CD4-positive, alpha-beta T cell treated with Interleukin-6 for 4 hours (primary cell): ENCODE measurements at regions not wholly inside any gene's neighbourhood (a gene's known extent, or its start where the extent isn't known, plus 50 kb on each side); places are given as distances from the start of the nearest gene placed in this dataset.

ENCODE experiments used
- DNase-seq: peaks from one replicate; pipeline ENCODE4 v3.0.0-alpha.2; 2020; ENCODE audit warnings: mixed read lengths

DNA sequence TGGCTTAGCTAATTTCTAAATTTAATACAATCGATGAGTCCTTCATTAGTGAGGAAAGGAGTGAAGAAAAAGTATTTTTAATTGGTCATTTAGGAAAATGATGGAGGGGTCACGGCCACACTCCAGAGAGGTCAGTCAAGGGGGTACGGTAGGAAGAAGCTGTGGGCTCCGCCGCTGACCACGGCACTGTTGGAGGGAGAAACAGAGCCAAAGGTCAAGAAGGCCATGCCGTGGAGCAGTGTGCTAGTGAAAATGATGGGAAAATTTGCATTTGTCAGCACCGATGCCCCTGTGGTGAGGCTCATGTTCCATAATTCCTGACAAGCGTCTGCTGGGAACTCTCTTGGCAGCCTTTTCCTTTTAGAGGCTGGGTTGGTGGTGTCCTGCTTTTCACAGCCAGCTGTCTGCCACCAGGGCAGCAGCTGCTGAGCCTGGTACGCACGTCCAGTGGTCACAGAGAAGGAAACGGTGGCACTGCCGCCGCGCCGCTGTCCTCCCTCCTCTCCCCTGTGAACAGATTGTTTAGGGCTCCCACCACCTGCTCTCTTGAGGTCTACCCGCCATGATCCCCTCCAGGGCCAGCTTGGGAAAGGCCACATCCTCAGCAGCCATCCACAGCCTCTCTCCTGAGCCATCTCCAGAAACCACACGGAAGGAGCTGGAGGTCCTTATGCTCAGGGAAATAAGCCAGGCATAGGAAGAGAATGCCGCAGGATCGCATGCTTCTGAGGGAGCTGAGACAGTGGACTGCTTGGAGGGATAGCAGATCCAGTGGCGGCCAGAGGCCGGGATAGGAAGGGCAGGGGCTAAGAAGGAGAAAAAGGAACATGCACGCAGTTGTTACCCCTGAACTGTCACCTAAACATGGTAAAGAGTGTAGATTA lies 263.7 kb upstream of the PPP2R2D start:
- no peak for DNase-seq

DNA sequence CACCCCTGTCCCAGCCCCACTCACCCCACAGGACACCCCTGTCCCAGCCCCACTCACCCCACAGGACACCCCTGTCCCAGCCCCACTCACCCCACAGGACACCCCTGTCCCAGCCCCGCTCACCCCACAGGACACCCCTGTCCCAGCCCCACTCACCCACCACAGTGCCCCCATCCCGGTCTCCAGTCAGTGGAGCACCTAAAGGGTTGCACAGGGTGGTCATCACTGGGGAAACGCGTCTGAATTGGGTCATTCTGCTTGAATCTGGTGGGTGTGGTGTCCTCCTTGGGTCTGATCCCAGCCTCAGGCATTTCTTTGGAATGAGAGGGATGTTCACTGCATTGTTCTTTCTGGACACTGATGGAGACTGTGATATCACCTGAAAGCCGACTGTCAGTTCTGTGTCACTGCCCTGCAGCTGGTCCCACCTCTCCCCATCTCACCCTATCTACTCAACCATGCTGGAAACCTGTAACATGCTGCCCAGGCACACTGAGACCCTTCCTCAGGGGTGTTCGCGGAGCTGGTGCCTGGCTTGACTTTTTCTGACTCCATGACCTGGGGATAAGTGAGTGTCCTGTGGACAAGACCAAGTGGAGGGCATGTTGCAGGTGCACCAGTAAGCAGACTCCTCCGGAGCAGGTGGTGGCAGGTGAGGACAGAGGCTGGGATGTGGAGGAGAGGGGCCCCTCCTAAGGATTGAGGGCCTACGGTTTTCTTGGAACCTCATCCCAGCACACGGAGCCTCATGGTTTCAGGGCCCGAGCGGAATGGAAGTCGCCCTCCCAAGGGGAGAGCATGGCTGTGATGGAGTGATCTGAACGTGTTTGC lies 262.5 kb upstream of the PPP2R2D start:
- DNase-seq = no peak

- no peak for DNase-seq
Observed at GRCh38 chr10:131638880-131639278, 261.9 kb upstream of the PPP2R2D start.

GRCh38 chr10:131640045-131640644 lies 260.7 kb upstream of the PPP2R2D start:
- no peak for DNase-seq

GRCh38 chr10:131641231-131641630 lies 259.6 kb upstream of the PPP2R2D start:
- DNase-seq = no peak

DNA sequence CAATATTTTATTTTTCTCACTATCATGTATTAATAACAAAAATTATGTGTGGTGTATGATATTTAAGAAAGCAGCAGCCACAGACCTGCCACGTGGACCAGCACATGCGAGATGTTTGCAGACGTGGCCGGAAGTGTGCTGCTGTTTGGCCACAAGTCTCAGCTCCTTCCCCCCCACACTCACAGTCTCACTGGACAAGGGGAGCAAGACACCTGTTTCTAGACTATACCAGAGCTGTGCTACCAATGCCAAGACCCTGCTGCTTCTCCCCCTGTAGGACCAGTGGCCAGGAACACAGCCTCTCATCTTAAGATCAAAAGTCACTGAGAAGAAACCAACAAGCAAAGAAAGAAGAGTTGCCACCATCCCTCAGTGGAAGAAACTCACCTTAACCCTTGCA lies 258.9 kb upstream of the PPP2R2D start:
- no peak for DNase-seq

DNA sequence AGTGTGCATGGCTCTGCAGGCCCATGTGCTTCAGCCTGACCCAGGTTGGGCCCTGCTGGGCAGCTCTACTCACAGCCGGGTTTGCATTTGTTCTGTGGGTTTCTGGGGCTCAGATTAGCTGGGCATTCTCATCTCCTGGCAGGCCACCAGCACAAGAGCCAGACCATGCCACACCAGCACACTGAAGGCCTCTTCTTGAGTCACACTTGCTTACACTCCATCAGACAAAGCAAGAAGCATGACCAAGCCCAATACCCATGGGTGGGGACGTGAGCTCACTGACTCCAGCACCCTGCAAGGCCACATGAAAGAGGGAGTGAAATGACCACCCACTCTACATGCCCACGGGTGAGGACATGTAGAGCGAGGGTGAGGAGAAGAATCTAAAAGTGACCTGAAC lies 257.8 kb upstream of the PPP2R2D start:
- DNase-seq = no peak

GRCh38 chr10:131644289-131644688 lies 256.5 kb upstream of the PPP2R2D start:
- DNase-seq = no peak

DNA sequence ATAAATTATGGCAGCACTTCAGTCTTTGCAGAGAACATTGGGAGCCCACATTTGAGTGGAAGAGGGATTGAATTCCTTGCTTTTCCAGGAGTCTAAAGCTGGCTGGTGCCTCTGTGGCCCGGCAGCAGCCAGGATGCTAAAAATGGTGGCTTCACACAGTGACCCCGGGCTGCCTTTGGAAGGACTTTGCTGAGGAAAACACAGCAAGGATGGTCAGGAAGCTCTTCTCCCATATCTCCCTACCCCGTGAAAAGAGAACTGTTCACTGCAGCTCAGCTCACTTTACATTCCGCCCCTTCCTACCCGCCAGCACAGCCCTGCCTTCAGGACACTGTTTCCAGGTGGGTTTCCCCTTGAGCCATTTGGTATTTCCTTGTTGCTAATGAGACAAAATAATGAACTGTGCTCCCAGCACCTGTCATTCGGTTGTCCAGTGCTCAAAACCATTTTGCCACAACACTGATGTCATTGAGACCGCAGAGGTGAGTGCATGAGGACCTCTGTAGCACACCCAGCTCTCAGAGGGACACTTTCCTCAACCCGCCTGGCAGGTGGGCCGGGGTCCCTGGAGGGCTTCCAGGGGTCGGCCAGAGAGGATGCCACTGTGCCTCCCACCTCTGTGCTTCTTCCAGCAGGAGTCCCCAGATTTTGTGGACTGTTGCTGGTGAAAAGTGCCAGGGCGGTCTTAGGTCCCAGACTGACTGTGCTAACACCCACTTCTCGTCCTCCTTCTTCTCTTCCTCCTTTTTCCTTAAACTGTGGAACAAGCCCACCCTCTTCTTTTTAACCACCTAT lies 255.7 kb upstream of the PPP2R2D start:
- DNase-seq = no peak

DNA sequence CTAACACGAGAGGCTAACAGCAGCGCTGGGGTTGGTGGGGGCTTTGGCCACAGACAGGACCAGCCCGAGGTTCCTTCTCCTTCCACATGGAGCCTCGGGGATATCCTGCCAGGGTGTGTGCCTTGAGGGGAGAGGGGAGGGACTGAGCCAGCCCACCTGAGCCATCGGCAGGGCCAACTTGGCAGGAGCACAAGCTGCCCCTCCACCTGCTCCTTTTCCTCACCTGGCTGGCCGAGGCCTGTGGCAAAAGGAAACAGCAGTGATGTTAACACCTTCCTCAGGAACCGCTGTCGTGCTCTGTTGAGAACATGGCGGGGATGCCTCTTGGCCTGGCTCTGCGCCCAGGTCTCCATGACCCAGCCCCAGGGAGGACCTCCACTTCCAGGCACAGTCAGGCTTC lies 255.1 kb upstream of the PPP2R2D start:
- DNase-seq = no peak

DNA sequence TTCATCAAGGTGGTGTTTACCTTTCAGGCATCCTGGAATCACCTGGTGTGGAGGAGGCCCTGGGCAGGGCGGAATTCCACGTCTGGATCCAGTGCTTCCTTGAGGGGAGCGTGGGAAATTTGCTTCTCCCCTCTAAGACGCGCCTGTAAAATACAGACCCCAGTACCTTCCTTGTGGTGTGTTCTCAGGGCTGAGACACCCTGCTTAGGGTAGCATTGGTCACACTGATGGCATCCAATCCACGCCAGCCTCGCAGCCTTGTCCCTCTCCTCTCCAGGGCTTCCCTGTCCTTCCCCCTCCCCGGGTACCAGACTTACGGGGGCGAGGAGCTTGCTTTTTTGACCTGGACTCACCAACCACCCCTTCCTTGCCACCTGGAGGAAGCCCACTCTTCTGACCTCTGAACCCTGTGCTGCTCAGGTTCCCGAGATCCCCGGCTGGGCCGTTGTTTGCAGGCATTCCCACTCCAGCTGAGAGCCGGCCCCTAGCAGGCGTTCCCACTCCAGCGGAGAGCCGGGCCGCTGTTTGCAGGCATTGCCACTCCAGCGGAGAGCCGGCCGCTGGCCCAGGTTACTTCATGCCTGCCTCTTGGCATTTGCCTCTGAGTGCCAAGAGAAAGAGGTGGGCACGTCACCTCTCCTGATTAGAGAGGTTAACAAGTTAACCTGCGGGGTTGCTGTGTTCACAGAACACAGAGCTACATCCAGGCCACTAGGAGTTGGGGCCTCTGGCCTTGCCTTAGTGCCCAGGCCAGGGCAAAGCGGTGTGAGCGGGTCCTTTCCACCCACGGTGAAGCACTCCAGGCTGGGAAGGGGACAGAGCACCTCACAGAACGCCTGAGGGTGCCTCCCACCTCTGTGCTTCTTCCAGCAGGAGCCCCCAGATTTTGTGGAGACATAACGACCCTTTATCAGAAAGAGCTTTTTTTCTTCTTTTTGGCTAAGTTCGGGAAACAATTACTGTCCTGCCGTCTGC lies 254.0 kb upstream of the PPP2R2D start:
- DNase-seq = no peak

DNA sequence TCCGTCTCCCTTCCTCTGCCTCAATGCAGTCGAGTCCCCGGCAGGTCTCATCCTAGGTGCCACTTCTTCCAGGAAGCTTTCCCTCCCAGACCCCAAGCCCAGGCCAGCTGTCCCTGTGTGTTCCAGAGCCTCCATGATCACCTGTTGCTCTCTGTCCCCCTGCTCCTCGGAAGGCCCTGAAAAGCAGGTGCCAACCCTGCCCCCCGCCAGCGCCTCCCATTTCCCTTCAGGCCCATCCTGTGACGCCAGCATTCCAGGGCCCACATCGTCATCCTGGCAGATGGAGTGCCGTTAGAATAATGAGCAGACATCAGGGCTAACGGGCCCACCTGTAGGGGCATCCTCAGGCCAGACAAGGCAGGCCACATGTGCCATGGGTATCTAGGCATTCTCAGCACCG lies 253.0 kb upstream of the PPP2R2D start:
- DNase-seq = no peak

- DNase-seq = no peak
Observed at GRCh38 chr10:131648386-131649020, 252.3 kb upstream of the PPP2R2D start.

DNA sequence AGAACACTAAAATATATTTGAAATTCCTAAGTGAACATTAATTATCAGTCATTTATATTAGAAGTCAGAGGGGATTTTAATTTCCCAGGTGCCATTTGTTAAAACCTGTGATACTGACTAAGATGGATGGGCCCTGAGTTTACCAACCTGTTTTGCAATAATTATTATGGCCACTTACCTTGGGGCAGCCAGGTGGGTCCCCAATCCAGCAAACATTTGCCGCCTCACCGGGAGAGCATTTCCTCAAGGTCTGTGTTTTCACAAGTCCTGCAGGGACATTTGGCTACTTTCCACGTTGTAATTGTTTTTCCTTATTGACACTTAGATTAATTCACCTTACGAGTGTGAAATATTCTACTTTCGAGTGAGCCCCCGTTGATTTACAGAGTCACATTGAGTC lies 251.2 kb upstream of the PPP2R2D start:
- DNase-seq = no peak

GRCh38 chr10:131650169-131650705 lies 250.6 kb upstream of the PPP2R2D start:
- no peak for DNase-seq

- no peak for DNase-seq
Observed at GRCh38 chr10:131650771-131651673, 249.8 kb upstream of the PPP2R2D start.

DNA sequence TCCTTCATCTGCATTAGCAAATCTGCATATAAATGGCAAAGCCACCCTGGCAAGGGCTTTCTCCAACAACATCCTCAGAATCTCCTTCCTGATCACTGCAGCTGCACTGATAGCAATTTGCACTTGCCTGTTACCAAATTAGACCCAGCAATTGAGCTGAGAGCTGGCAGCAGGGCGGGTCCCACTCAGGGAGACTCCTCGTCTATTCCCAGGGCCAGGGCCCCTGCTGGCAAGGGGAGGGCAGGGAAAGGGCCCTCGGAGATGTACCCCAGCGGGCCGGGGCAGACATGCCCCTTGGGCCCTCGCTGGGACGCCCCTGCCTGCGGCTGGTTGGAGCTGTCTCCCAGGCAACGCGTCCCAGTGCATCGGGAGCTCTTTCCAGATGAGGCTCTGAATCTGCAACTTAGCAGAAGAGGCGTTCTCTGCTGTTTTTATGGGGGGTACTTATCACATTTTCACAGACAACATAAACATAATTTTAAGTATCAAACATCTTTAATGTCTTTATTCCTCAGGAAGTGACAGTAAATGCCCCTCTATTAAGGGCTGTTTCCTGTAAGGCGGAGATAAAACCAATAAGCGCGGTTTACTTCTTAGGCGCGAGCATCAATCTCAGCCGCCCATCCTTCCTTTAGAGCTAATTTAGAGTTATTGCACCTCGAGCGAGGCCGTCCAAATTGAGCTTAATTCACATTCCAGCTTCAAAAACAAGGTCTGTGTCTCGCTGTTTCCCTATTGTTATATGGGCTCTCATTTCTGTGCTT lies 249.0 kb upstream of the PPP2R2D start:
- DNase-seq = no peak

DNA sequence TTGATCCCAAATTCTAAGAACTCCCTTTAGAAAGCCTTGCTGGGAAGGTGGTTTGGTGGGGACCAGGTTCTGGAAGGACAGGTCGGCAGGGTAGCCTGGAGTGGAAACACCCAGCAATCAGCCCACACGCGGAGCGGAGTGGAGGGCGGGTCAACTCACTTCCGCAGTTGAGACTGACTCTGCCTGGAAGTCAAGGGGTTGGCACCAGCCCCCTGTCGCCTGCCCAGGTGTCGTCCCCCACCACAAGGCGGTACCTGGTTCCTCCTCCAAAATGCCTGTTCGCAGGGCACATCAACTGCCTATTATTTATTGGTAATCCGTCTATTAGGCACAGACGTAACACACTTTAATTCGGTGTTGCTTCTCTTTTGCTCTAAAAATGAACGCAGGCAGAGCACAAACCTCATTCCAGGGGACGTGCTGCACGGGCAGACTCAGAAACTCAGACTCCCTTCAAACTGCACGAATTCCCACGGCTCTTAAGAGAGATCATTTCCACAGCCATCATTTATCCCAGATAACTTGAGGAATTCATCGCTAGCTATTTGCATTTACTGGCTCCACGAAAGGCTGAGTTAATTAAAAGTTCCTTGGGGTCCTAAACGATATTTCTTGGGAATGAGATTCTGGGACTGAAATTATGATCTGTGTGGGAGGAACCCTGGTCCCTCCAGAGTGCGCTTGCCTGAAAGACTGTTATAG lies 248.2 kb upstream of the PPP2R2D start:
- no peak for DNase-seq
